ENCODE measurements at regions not wholly inside any gene's neighbourhood (a gene's known extent, or its start where the extent isn't known, plus 50 kb on each side); places are given as distances from the start of the nearest gene placed in this dataset.

GRCh38 chr11:95708681-95709080 is 80.9 kb downstream of the FAM76B start:
- H3K27ac ChIP-seq, result no peak overlapping the region
- TF ChIP-seq ZFX (IDR thresholded peaks at IDR 0.05), result no peak
- TF ChIP-seq, protein P1, sequence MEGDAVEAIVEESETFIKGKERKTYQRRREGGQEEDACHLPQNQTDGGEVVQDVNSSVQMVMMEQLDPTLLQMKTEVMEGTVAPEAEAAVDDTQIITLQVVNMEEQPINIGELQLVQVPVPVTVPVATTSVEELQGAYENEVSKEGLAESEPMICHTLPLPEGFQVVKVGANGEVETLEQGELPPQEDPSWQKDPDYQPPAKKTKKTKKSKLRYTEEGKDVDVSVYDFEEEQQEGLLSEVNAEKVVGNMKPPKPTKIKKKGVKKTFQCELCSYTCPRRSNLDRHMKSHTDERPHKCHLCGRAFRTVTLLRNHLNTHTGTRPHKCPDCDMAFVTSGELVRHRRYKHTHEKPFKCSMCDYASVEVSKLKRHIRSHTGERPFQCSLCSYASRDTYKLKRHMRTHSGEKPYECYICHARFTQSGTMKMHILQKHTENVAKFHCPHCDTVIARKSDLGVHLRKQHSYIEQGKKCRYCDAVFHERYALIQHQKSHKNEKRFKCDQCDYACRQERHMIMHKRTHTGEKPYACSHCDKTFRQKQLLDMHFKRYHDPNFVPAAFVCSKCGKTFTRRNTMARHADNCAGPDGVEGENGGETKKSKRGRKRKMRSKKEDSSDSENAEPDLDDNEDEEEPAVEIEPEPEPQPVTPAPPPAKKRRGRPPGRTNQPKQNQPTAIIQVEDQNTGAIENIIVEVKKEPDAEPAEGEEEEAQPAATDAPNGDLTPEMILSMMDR (conservative IDR thresholded peaks at IDR 0.05), result no peak

- no peak overlapping the region for H3K27ac ChIP-seq
- TF ChIP-seq ZFX (IDR thresholded peaks at IDR 0.05), result no peak
- TF ChIP-seq, protein P1 (conservative IDR thresholded peaks at IDR 0.05), result no peak
These were observed 82.6 kb downstream of the FAM76B start for GRCh38 chr11:95706974-95707387.

DNA sequence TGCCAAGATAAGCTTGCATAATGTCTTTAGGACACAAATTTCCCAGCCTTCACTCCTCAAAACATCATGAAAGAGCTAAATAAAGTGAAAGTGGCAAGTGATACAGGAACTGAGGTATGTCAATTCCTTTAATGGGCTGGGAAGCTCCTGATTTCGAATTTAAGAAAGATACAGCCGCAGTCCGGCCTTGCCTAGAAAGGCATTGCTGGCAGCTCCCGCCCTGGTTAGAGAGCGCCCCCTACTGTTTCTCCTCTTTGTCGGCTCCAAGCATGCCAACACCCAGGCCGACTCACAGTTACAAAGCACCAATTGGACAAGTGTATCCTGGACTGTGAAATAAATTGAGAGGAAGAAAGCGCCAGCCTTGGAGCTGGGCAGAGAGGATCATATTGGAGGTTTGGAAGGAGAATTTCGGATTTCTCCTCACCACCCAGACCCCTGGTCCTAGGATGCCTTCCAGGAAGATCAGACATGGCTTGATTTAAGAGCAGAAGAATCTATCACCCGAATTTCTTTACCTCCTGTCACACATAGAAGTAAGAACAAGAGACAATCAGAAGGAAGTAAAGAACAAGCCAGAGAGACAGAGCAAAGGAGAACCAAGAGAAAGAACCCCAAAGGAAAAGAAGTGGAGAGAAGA is 84.0 kb downstream of the FAM76B start:
- TF ChIP-seq, protein P1 (conservative IDR thresholded peaks at IDR 0.05), result peak; percentile 98
- no peak for TF ChIP-seq ZFX (IDR thresholded peaks at IDR 0.05)
- no peak overlapping the region; the same call in 1 of the 2 replicates for H3K27ac ChIP-seq

GRCh38 chr11:95704865-95705264 is 84.7 kb downstream of the FAM76B start:
- no peak overlapping the region for H3K27ac ChIP-seq
- TF ChIP-seq ZFX (IDR thresholded peaks at IDR 0.05), result no peak
- TF ChIP-seq, protein P1 (conservative IDR thresholded peaks at IDR 0.05), result no peak

DNA sequence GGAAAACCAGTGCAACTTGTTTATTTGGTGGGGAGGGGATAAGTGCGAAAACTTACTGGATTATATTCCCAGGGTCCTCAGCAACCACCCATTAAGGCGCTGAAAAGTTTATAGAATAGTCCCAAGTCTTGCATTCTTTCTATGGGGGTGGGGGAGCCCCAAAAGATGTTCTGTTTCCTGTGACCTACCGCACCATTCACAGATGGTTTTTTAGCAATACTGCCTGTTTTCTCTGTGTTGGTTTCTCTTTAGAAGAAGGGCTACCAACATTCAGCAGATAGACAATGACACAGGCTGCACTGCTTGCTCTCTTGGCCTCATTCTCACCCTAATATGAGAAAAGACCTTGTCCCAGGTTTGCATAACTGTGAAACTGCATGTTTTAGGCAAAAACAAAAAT is 86.5 kb downstream of the FAM76B start:
- H3K27ac ChIP-seq, result no peak overlapping the region

DNA sequence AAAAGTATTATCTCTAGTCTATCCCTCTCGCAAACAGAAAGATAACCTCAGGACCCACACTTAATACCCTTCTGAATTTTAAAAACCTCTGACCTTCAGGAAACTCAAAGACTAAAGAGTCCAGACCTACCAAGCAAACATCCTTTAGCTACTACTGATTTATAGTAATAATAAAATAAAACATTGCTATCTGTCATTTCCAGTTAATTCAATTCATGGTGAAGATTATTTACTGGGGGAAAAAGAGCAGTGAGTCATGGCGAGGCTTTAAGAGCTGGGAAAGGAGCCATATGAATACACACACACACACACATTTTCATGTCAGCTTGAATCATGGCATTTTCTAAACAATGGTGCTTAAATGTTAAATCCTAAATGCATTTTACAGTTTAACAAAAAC is 87.1 kb downstream of the FAM76B start:
- H3K27ac ChIP-seq, result no peak overlapping the region
- TF ChIP-seq, protein P1 (conservative IDR thresholded peaks at IDR 0.05), result no peak
- no peak for TF ChIP-seq ZFX (IDR thresholded peaks at IDR 0.05)

More for the DNA sequence above, 86.5 kb downstream of the FAM76B start:
- no peak for TF ChIP-seq ZFX (IDR thresholded peaks at IDR 0.05)
- TF ChIP-seq, protein P1 (conservative IDR thresholded peaks at IDR 0.05), result no peak

- H3K27ac ChIP-seq, result no peak overlapping the region
- TF ChIP-seq, protein P1 (conservative IDR thresholded peaks at IDR 0.05), result no peak
- no peak for TF ChIP-seq ZFX (IDR thresholded peaks at IDR 0.05)
These were observed 89.1 kb downstream of the FAM76B start for GRCh38 chr11:95700471-95700817.

All from C4-2B (cell line).